HG02610 (cell line): ENCODE measurements at regions not wholly inside any gene's neighbourhood (a gene's known extent, or its start where the extent isn't known, plus 50 kb on each side); places are given as distances from the start of the nearest gene placed in this dataset.

Experiments
- ATAC-seq: cut with Tn5 transposase; IDR thresholded peaks from one replicate; pipeline ENCODE4 v1.9.1; 2021; ENCODE audit warnings: mild to moderate bottlenecking, moderate library complexity; ENCODE audit not compliant: unreplicated experiment

DNA sequence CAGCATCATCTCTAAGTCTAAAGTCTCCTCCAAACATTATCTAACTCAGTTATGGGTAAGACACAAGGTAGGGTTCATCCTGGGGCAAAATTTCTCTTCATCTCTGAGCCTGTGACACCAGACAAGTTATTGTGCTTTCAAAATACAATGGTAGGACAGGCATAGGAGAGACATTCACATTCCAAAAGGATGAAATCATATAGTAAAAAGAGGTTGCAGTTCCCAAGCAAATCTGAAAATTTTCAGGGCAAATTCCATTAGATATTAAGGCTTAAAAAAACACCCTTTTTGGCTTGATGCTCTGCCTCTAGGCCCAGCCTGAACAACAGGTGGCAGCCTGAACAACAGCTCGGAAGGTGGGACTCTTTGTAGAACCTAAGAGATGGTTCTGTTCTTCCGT lies 448.3 kb upstream of the SLIT2 start:
- ATAC-seq, result no peak

DNA sequence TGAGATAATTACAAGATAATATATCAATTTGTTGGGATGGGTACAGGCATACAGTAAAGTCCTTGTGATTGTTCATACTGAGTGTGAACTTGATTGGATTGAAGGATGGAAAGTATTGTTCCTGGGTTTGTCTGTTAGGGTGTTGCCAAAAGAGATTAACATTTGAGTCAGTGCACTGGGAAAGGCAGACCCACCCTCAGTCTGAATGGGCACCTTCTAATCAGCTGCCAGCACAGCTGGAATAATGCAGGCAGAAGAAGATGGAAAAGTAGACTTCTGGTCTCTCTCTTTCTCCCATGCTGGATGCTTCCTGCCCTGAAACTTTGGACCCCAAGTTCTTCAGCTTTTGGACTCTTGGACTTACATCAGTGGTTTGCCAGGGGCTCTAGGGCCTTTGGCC lies 457.9 kb upstream of the SLIT2 start:
- no peak for ATAC-seq

DNA sequence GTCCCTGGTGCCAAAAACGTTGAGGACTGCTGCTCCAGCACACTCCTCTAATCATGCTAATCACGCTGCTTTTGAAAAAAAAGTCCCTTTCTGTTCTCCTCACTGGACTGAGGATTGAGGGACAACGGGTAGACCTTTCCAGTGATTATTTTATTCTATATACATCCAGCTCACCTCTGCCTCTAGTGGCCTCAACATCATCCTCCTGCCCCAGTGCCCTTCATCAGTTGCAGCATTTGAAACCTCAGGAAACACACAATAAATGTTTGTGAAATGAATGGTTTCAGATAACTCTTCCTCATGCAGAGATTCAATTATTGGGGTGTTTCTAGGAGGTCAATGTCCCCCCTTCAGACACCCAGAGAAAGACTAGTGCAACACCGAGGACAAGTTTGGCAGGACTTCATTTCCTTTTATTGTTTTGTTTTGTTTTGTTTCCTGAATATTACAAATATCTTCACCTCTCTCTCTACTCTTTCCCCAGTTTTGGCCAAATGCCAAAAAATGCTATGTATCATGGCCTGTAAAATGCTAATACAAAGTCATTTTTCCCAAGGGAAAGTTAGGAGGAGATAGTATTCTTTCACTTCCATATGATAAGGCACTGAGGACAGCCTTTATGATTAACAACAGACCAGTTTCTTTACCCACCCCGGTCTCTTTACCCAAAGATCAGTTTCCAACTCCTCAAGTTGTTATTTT lies 460.1 kb upstream of the SLIT2 start:
- no peak for ATAC-seq

DNA sequence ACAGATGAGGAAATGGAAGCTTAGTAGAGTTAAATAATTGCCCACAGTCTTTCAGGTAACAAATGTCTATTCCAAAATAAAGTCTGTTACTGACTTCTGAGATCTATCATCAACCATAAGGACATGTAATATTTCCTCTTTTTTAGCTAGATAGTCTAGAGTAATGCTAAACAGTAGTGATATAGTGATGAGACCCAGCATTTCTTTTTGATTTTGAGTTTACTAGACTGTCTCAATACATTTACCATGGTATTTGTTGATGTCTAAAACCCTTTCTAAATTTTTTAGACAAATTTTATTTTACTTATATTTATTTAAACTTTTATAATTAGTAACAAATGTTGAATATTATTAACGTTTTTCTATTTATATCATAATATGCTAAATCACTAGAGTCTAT lies 465.1 kb upstream of the SLIT2 start:
- ATAC-seq, result no peak

DNA sequence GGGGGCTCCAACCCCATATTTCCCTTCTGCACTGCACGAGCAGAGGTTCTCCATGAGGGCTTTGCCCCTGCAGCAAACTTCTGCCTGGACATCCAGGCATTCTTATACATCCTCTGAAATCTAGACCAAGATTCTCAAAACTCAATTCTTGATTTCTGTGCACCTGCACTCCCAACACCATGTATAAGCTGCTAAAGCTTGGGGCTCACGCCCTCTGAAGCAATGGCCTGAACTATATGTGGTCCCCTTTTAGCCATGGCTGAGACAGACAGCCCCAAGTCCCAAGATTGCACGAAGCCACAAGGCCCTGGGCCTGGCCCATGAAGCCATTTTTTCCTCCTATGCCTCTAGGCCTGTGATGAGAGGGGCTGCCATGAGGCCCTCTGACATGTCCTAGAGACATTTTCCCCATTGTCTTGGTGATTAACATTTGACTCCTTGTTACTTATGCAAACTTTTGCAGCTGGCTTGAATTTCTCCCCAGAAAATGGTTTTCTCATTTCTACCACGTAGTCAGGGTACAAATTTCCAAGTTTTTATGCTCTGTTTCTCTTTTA lies 468.0 kb upstream of the SLIT2 start:
- no peak for ATAC-seq

DNA sequence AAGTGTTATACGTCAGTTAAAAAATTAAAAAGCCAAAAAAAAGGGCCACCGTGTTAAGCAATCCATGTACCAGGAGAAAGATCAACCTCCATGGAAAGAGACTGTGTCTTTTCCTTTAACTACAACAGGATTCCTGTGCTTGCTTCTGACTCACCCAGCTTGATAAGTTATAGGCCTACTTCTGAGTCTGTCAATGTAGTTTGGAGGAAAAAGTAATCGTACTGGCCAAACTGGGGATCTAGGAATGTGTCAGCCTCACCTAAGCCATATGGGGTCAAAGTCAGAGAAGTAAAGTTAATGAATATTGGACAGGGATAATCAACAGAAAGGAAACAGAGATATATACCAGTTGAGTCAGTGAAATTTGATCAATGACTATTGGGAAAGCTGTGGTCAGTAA lies 470.8 kb upstream of the SLIT2 start:
- ATAC-seq, result no peak

DNA sequence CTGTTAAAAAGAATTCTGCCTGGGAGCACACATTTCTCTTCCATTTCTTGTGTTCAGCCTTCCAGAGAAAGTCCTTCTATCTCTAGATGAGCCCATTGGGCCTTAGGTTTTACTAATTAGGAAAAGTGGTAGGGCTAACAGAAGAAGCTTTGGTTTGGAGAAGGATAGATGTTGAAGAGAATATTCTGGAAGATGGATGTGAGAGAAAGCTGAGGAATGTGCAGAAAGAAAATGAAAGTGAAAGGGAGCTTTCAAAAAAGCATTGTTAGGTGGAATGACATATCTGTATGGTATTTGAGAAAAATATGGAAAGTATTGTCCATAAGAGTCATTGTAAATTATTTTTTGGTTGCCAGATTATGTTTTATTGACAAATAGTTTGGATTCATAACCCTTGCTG lies 474.8 kb upstream of the SLIT2 start:
- no peak for ATAC-seq

DNA sequence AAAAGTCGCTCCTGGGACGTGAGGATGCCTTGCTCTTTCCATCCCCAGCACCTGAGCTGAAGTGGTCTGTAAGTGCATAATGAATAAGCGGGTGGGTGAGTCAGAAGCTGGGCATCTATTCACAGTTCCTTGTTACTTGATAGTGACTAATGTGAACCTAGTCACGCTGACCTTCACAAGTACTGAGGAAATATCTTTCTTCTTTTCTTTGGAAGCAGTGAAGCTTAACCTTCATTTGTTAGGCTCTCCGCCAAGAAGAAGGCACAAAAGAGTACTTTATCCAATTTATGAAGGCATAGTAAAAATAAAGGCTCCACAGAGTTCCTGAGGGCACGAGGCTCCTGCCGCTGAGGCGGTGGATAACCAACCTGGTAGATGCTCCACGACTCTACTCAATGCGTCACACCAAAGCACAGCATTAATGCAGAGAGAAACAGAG lies 475.7 kb upstream of the SLIT2 start:
- ATAC-seq, result no peak

DNA sequence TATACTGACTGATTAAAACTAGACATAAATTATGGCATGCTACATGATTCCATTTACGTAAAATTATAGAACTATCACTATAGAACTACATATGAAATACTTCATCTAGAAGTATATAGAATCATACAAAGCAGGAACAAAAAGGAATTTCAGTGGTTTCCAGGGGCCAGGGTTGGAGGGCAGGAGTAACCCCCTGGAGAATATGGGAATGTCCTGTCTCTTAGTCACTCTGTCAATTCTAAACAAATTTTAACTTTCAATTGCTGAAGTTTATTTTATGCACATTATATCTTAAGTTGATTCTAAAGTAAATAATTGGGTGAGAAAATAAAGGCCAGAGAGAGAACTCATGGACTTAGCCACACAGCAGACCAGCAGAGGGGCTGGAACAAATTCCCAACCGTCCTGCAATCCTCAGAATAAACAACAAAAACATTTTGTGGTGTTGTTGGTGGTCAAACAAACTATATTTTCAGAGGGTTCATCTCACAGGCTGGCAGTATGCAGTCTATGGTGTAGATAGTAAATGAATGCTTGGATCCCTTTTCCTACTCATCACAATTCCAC lies 476.9 kb upstream of the SLIT2 start:
- no peak for ATAC-seq

DNA sequence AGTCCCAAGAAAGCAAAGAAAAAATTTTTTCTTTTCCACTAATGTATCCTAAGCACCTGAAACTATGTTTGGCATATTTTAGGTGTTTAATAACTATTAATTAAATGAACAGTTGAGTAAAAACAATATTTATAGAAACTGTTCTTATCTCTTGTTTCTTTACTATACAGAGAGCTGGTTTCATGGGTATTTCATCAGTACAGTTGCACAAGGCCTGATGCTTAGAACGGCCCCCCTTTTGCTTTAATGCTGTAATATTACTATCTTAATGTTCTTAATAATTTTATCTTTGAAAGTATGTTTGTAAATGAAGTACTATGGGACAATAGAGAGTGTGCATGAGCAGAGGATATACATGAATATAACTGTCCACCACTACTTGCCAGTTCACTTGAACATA lies 479.1 kb upstream of the SLIT2 start:
- ATAC-seq, result no peak

DNA sequence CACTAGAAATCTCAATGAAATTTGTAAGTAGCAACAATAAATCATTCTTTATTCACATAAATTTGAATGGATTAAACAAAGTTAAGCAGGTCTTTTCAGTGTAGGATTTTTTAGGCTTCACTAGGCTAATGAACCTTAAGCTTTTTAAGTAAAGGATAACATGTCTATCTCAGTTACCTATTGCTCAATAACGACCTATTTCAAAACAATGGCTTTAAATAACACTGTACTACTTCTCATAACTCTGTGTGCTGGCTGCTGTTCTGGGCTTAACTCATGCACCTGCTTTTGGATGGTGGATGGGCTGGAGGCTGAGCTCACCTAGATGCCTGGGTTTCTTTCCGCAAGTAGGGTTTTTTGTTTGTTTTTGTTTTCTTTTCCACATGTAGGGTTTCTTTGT lies 495.0 kb upstream of the SLIT2 start:
- ATAC-seq, result no peak

DNA sequence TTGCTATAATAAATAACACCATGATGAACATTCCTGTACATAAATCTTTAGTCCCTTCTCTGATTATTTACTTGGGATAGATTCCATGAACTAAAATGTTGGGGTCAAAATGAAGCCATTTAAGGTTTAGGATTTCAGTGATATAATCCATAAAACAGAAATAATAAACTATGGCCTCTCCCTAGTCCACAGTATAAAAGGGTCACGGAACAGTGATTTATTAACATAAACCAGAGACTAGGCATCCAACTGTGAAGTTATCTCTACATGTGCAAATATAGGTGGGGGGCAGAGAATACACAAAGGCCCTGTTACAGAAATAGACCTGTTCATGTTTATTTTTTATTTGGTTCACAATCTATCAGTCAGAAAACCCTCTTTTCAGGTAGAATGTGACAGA lies 499.1 kb upstream of the SLIT2 start:
- no peak for ATAC-seq

DNA sequence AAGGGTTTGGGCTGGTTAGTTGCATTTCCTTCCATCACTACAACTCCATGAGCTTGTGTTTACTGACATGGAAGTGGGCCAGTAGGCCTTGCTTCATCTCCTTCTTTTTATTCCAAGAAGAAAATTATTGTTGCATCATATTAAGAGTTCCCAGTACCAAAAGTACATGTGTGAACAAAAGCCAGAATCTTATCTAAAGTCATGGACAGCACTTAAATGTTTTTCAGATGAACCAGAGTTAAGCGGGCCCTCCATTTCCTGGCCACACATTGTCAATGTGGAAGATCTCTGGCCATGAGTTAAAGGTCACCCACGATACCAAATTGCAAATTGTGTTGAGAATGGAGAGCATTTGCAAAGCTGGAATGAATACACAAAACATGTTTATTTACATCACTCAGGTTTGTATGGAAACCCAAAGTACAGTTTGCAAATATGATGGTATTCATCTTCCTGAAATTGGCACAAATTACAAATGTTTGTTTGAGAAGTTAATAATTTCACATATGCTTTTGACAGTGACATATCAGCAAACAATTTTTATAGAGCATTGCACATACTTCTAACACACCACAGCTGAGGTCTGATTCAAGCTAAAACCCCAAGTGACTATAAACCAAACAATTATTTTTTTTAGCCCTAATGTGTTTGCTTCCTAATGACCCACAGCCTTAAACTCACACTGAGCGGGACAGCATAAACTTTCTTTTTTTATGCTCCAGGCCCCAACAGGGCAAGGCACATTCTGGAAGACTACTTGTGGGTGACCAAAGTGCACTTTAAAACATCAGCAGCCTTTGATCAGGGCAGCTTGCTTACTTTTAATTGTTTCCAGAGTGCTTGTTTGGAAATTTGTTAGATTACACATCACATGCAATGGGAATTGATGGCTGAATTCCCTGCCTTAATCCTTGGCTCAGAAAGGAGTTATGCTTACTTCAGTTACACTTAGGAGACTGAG lies 502.9 kb upstream of the SLIT2 start:
- ATAC-seq, result no peak

DNA sequence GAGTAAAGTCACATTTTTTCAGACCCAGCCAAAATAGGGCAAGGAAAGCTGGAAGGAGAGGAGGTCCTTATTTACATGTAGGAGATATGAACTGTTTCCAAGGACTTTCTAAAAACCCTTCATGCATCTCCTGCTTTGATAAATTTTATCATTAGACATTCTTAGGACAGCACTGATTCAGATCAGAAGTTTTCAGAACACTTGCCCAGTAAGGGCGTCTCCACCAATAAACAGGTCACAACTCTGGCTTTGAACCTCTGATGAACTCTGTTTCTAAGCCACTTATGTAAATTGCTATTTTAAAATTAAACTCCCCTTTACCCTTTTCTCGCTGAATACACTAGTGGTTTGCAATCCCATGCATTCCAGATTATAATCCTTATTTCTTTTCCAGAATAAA lies 505.3 kb upstream of the SLIT2 start:
- ATAC-seq, result no peak

DNA sequence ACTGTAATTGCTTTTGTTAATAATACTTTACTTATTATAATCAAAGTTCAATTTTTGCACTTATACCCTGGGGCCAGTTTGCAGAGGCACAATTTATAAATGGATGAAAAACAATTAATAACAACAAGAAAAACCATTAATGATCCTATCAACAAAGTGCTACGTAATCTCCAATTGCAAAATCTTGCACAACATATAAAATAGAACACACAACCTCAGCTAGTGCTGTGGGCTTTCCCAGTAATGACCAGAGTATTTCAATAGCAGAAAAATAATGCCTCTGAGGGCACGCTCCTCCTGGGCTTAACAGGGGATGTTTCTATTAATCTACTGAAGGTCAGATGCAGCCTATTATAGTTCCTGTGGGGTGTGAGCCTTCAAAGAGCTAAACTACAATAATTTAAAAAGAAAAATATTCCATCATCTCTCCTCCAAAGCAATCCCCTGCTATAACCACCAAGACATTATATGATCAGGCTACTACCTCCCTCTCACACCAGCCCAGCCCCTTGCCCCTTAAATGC lies 508.5 kb upstream of the SLIT2 start:
- ATAC-seq, result no peak

DNA sequence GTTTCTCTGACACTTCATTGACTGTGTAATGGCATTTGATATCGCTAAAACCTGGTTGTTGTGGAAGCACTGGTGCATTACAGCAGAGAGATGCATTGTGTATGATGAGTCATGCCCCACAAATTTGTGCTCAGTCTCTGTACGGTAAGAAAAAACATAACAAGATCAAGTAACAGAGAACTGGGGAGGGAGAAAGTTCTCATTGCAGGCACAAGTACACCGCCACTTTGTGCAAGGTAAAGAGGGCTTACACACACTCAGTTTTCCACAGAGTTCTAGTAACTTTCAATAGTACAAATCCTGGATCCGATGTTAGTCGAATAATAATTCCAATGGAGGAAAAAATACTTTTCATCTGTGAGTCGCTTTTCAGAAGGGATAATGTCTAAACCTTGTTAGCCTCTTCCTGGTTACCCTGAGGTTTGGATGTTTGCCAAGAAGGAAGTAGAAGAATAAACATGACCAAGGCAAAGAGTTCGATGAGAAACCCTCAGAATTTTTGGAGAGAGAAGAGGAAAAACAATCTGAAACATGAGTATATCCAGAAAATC lies 512.5 kb upstream of the SLIT2 start:
- no peak for ATAC-seq

DNA sequence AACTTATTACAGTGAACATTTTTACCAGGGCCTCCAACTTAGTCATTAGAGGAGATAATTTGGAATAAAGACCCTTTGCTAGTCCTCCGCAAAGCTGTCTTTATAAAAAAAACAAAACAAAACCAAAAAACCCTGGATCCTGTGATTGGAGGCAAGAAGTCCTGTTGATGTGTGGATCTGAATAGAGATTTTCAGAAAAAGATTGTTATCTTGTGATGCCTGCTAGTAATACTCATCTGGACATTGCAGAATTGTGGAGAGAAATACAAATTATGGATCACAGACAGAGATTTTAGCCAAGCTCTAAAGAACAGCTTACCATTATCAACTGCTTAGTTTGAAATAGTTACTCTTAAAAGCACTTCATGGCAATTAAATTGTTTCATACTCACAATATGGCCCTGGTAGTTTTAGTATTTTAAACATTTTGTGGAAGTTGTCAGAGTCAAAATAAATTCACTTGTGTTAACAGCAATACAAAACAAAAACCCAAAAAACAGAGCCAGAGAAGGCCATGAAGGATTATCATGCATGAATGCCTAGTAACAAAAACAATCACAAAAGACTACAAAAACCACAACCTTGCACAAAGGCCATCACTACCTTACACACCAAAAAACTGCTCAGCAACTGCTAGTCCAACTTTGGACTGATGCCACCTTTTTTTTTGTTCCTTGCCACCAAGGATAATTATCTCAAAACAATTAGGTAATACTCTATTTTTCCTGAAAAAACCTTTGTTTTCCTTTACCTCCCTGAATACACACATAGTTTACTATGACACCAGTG lies 514.5 kb upstream of the SLIT2 start:
- ATAC-seq, result no peak

DNA sequence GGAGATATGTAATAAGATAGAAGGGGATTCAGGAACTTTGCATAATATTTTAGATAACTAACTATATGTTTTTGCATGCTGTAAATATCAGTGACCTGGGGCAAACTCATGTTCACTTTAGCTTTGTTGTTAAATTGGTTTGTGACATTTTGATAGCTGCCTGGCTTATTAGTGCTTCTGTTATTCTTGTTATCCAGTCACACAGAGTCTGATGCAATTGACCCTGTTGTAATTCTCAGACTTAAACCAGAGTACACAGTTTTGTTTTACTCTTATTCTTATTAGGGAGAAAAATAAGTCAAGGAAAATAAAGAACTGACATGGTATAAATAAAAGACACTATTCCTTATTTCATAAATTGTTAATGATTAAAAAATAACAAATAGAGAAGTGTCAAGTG lies 516.7 kb upstream of the SLIT2 start:
- ATAC-seq, result no peak

DNA sequence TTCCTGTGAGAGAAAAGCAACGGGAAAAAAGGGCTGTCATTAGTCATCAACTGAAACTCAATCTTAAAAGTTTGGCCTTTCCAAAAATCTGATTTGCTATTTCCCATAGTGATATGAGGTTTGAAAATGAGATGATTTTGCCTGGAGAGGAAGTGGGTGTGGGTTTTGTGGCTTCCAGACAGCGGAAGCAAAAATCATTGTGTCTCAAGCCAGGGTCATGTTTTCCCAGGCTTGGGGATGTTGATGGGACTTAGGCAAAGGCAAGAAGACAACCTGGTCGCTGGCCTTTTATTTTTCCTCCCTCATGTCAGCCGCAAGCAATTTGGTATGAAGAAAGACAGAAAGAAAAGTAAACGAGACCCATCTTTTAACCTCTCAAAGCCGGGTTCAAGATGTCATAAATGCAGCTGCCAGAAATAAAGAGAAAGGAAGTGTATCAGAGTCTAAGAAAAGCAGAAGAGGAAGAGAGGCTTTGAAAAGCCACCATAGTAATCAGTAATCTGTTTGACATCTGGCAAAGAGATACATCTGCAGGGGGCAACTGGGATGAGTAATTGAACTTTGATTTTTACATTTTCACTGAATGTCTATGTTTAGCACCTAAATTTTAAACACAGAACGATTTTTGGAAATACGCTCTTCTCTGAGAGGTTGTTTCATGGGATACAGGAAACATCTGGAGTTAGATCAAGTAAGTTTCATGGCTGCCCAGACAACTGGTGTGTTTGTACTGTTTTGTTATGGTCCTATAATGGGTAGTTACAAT lies 521.6 kb upstream of the SLIT2 start:
- no peak for ATAC-seq

DNA sequence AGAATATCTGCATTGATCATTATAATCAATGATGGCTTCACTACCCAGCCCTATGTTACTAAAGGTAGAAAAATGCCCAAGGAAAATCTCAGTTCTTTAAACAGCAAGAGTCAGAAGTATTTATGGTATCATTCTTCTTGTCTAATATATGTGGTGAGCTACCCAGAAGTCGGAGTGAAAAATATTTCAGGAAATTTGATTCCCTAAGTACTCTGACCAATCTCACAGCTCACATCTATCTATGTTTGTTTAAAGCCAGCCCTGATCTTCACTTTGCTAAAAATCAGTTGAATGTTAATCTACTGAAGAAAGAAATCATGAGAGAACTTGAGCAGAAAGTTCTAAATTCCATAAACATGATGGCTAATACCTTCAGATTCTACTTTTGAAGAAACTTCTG lies 522.9 kb upstream of the SLIT2 start:
- ATAC-seq, result no peak
